ENCODE measurements at regions not wholly inside any gene's neighbourhood (a gene's known extent, or its start where the extent isn't known, plus 50 kb on each side); places are given as distances from the start of the nearest gene placed in this dataset.

DNA sequence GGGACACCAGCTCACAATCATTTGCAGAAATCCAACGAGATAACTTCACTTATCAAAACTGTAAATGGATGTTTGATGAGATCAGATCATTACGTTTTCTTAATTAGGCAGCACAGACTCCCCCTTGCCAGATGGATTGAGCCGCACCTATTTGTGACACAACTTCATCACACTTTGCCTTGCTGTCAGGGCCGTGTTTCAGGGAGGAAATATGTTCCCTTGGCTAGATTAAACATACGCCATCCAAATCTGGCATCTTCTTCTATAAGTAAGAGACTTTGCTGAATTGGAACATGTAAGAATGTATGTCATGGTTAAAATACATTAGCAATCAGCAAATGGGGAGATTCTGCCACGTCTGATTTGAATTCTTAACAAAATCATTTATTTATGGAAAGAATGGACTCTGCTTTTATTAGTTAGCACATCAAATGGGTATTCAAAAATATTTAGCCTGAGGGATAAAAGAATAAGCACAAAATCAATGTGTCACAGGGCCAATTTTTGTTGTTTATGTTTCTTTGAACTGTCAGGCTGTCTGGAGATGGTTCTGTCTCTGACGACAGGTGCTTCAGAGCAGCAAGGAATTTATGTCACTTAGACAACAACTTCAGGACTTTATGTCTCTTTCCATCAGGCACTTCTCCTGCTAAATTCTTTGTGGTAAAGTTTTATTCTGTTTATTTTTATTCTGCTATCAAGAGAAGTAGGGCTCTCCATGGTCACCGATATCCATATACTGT lies 326.1 kb upstream of the NCAM1 start:
- TF ChIP-seq, protein P1, sequence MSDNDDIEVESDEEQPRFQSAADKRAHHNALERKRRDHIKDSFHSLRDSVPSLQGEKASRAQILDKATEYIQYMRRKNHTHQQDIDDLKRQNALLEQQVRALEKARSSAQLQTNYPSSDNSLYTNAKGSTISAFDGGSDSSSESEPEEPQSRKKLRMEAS (CRISPR knock-in tag; IDR thresholded peaks at IDR 0.05): no peak
- TF ChIP-seq, protein P2, sequence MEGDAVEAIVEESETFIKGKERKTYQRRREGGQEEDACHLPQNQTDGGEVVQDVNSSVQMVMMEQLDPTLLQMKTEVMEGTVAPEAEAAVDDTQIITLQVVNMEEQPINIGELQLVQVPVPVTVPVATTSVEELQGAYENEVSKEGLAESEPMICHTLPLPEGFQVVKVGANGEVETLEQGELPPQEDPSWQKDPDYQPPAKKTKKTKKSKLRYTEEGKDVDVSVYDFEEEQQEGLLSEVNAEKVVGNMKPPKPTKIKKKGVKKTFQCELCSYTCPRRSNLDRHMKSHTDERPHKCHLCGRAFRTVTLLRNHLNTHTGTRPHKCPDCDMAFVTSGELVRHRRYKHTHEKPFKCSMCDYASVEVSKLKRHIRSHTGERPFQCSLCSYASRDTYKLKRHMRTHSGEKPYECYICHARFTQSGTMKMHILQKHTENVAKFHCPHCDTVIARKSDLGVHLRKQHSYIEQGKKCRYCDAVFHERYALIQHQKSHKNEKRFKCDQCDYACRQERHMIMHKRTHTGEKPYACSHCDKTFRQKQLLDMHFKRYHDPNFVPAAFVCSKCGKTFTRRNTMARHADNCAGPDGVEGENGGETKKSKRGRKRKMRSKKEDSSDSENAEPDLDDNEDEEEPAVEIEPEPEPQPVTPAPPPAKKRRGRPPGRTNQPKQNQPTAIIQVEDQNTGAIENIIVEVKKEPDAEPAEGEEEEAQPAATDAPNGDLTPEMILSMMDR (IDR thresholded peaks at IDR 0.05): no peak
- TF ChIP-seq RELA (CRISPR knock-in tag; IDR thresholded peaks at IDR 0.05; ENCODE audit: borderline replicate concordance): no peak
- TF ChIP-seq, protein P3, sequence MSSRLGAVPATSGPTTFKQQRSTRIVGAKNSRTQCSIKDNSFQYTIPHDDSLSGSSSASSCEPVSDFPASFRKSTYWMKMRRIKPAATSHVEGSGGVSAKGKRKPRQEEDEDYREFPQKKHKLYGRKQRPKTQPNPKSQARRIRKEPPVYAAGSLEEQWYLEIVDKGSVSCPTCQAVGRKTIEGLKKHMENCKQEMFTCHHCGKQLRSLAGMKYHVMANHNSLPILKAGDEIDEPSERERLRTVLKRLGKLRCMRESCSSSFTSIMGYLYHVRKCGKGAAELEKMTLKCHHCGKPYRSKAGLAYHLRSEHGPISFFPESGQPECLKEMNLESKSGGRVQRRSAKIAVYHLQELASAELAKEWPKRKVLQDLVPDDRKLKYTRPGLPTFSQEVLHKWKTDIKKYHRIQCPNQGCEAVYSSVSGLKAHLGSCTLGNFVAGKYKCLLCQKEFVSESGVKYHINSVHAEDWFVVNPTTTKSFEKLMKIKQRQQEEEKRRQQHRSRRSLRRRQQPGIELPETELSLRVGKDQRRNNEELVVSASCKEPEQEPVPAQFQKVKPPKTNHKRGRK (CRISPR knock-in tag; IDR thresholded peaks at IDR 0.05; ENCODE audit: borderline replicate concordance): no peak
- TF ChIP-seq, protein P4, sequence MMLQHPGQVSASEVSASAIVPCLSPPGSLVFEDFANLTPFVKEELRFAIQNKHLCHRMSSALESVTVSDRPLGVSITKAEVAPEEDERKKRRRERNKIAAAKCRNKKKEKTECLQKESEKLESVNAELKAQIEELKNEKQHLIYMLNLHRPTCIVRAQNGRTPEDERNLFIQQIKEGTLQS (CRISPR knock-in tag; conservative IDR thresholded peaks at IDR 0.05): no peak
- TF ChIP-seq TP53 (CRISPR knock-in tag; IDR thresholded peaks at IDR 0.05): no peak
- TF ChIP-seq NFATC4 (CRISPR knock-in tag; IDR thresholded peaks at IDR 0.05): no peak

All from WTC11 (cell line).